ENCODE measurements at regions not wholly inside any gene's neighbourhood (a gene's known extent, or its start where the extent isn't known, plus 50 kb on each side); places are given as distances from the start of the nearest gene placed in this dataset.

DNA sequence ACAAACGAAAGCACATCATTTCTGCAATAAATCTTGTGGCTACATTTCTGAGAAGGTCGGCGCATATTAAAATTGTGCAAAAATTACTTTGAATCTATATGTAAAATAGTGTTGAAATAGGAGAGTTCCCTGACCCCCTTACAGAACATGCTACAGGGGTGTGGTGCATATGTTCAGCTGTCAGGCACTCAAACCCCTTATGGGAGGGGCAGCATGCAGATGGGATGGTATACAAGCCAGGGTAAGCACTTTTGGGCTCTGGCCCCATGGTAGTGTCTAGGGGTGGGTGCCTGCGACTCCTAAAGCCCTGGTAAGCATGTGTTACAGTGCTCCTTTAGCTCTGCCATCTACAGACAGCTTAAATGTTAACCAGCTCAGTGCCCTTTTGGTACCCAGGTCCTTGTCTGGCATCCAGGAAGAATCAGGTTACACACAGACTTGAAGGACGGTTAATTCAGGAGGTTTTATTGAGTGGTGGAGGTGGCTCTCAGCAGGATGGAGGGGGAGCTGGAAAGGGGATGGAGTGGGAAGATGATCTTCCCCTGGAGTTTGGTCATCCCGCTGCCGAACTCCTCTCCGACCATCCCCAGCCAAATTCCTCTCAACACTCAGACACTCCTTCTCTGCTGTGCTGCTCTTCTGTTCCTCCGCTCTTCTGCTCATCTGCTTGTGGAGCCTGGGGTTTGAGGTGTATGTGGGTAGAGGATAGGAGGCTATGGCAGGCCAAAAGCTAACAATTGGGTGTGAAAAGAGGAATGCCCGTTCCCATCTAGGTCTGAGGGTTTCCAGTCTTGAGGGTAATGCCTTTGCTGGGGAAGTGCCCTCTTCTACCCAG, 84.6 kb upstream of the RASEF start:
- TF ChIP-seq, protein P1, sequence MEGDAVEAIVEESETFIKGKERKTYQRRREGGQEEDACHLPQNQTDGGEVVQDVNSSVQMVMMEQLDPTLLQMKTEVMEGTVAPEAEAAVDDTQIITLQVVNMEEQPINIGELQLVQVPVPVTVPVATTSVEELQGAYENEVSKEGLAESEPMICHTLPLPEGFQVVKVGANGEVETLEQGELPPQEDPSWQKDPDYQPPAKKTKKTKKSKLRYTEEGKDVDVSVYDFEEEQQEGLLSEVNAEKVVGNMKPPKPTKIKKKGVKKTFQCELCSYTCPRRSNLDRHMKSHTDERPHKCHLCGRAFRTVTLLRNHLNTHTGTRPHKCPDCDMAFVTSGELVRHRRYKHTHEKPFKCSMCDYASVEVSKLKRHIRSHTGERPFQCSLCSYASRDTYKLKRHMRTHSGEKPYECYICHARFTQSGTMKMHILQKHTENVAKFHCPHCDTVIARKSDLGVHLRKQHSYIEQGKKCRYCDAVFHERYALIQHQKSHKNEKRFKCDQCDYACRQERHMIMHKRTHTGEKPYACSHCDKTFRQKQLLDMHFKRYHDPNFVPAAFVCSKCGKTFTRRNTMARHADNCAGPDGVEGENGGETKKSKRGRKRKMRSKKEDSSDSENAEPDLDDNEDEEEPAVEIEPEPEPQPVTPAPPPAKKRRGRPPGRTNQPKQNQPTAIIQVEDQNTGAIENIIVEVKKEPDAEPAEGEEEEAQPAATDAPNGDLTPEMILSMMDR (IDR thresholded peaks at IDR 0.05; ENCODE audit: control extremely low read depth, extremely low read depth) = no peak
- Histone ChIP-seq H3K9ac (ENCODE audit: insufficient read depth in 1 of 2, low read length in 2 of 2) (no peak overlapping the region), H3K36me3 (ENCODE audit: control insufficient read depth in 4 of 4, insufficient read depth in 4 of 4, low read length in 4 of 4) (no peaks in the 10 kb centered on the region), H3K4me3 (no peak overlapping the region), H3K9me3 (ENCODE audit: control insufficient read depth in 4 of 4, insufficient read depth in 3 of 4, low read length in 3 of 4) (peaks cover 0 to 7% (median 2%) of the 10 kb centered on the region in 4 donors), H3K27ac (ENCODE audit: low read depth in 1 of 2, low read length in 1 of 2) (no peak overlapping the region), H3K4me1 (ENCODE audit: control insufficient read depth in 5 of 5, insufficient read depth in 5 of 5, low read length in 5 of 5) (no peaks in the 10 kb centered on the region), H3K27me3 (ENCODE audit: control insufficient read depth in 3 of 3, insufficient read depth in 3 of 3, low read length in 2 of 3) (no peaks in the 10 kb centered on the region)
- 87 to 90% methylated on average over 10 of the region's 10 CpGs for WGBS, 2 donors
- DNase-seq (no peak), ATAC-seq (ENCODE audit: insufficient read depth, low FRiP score) (no peak)

DNA sequence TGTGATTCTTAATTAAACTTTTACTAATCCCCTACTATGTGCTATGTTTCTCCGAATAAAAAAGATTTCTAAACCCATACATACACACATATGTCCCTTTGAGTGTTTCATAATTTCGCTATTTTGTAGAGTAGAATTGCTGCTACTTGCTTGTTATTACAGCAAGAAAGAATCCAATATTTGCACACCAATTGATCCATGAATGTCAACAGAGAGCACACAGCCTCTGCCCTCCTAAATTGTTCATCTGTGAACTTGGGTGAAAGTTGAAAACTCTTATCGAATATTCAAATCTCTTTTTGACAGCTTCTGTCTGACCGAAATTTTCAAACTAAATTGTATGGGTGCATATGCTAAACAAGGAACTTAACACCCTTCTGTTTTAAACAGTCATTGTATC, 83.4 kb upstream of the RASEF start:
- no peak for ATAC-seq (ENCODE audit: insufficient read depth, low FRiP score)
- WGBS, 2 donors = 84 to 89% methylated on average over 4 of the region's 4 CpGs
- Histone ChIP-seq H3K36me3 (ENCODE audit: control insufficient read depth in 4 of 4, insufficient read depth in 4 of 4, low read length in 4 of 4) (no peaks in the 10 kb centered on the region), H3K4me1 (ENCODE audit: control insufficient read depth in 5 of 5, insufficient read depth in 5 of 5, low read length in 5 of 5) (no peaks in the 10 kb centered on the region), H3K27me3 (ENCODE audit: control insufficient read depth in 3 of 3, insufficient read depth in 3 of 3, low read length in 2 of 3) (no peaks in the 10 kb centered on the region), H3K4me3 (no peak overlapping the region), H3K27ac (ENCODE audit: low read depth in 1 of 2, low read length in 1 of 2) (no peak overlapping the region), H3K9ac (ENCODE audit: insufficient read depth in 1 of 2, low read length in 2 of 2) (no peak overlapping the region), H3K9me3 (ENCODE audit: control insufficient read depth in 4 of 4, insufficient read depth in 3 of 4, low read length in 3 of 4) (peaks cover 0 to 7% (median 2%) of the 10 kb centered on the region in 4 donors)
- DNase-seq = no peak
- TF ChIP-seq, protein P1 (IDR thresholded peaks at IDR 0.05; ENCODE audit: control extremely low read depth, extremely low read depth) = no peak

DNA sequence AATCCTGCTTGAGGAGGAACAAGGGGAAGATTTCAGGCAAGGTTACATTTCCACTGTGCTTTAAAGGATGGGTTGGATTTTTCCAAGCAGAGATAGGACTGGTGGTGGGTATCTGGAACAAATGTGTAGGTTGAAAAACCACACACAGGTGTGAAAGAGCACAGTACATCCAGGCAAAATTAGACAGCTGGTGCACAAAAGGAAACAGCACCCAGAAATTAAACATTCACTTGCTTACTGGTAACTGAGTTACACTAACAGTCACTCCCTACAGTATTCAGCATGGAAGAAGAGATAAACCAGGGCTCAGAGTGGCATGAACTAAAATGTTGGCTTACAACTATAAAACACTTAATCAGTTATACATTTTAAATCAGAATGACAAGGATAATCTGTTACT, 81.5 kb upstream of the RASEF start:
- ATAC-seq (ENCODE audit: insufficient read depth, low FRiP score) (no peak), DNase-seq (no peak)
- H3K27me3 ChIP-seq (ENCODE audit: control insufficient read depth in 3 of 3, insufficient read depth in 3 of 3, low read length in 2 of 3) = no peaks in the 10 kb centered on the region
- H3K36me3 ChIP-seq (ENCODE audit: control insufficient read depth in 4 of 4, insufficient read depth in 4 of 4, low read length in 4 of 4) = no peaks in the 10 kb centered on the region
- H3K4me1 ChIP-seq (ENCODE audit: control insufficient read depth in 5 of 5, insufficient read depth in 5 of 5, low read length in 5 of 5) = no peaks in the 10 kb centered on the region
- no peak overlapping the region for H3K27ac ChIP-seq (ENCODE audit: low read depth in 1 of 2, low read length in 1 of 2)
- H3K4me3 ChIP-seq = no peak overlapping the region
- TF ChIP-seq, protein P1 (IDR thresholded peaks at IDR 0.05; ENCODE audit: control extremely low read depth, extremely low read depth) = no peak
- H3K9me3 ChIP-seq (ENCODE audit: control insufficient read depth in 4 of 4, insufficient read depth in 3 of 4, low read length in 3 of 4) = peaks cover 0 to 7% (median 2%) of the 10 kb centered on the region in 4 donors
- H3K9ac ChIP-seq (ENCODE audit: insufficient read depth in 1 of 2, low read length in 2 of 2) = no peak overlapping the region

DNA sequence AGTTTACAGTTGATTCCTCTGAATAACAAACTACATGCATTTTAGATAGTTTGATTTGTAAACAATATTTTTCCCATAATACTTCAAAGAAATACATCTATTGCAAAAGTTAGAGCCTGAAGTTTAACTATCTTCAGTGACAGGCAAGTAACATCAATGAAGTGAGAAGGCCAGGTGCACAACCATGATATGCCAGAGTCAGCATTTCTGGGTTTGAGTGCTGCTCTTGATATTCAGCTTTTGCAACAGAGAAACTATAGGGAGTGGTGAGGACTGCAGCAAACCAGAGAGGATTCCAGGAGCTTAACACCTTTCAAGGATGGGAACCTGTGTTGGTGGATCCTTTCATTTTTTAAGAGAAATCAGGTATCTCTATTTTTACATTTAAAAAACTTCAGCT, 79.4 kb upstream of the RASEF start:
- no peaks in the 10 kb centered on the region for H3K4me1 ChIP-seq (ENCODE audit: control insufficient read depth in 5 of 5, insufficient read depth in 5 of 5, low read length in 5 of 5)
- H3K4me3 ChIP-seq = no peak overlapping the region
- no peaks in the 10 kb centered on the region for H3K36me3 ChIP-seq (ENCODE audit: control insufficient read depth in 4 of 4, insufficient read depth in 4 of 4, low read length in 4 of 4)
- no peak overlapping the region for H3K27ac ChIP-seq (ENCODE audit: low read depth in 1 of 2, low read length in 1 of 2)
- TF ChIP-seq, protein P1 (IDR thresholded peaks at IDR 0.05; ENCODE audit: control extremely low read depth, extremely low read depth) = no peak
- no peaks in the 10 kb centered on the region for H3K9me3 ChIP-seq (ENCODE audit: control insufficient read depth in 4 of 4, insufficient read depth in 3 of 4, low read length in 3 of 4)
- no peaks in the 10 kb centered on the region for H3K27me3 ChIP-seq (ENCODE audit: control insufficient read depth in 3 of 3, insufficient read depth in 3 of 3, low read length in 2 of 3)
- no peak for ATAC-seq (ENCODE audit: insufficient read depth, low FRiP score)
- DNase-seq = no peak
- no peak overlapping the region for H3K9ac ChIP-seq (ENCODE audit: insufficient read depth in 1 of 2, low read length in 2 of 2)
